BE2C (cell line): ENCODE measurements at regions not wholly inside any gene's neighbourhood (a gene's known extent, or its start where the extent isn't known, plus 50 kb on each side); places are given as distances from the start of the nearest gene placed in this dataset.

ENCODE experiments used
- DNase-seq: peaks from one replicate; pipeline ENCODE4 v3.0.0-alpha.2; 2020
- H3K27me3 ChIP-seq: fragments of 250-450 bp; sonication (Bioruptor Pico); 2 replicates; pipeline ENCODE4 v1.5.1; 2020; ENCODE audit warnings: mild to moderate bottlenecking
- H3K36me3 ChIP-seq: fragments of 250-450 bp; sonication (Bioruptor Pico); 2 replicates; pipeline ENCODE4 v1.5.1; 2020; ENCODE audit warnings: mild to moderate bottlenecking
- H3K4me1 ChIP-seq: fragments of 250-450 bp; sonication (Bioruptor Pico); 2 replicates; pipeline ENCODE4 v1.5.1; 2020
- H3K4me3 ChIP-seq: 2 replicates; pipeline ENCODE4 v1.5.1; 2011; ENCODE audit warnings: low read depth, low read length
- H3K9me3 ChIP-seq: fragments of 250-450 bp; sonication (Bioruptor Pico); 2 replicates; pipeline ENCODE4 v1.5.1; 2020
- CTCF ChIP-seq: IDR thresholded peaks from 2 replicates; pipeline ENCODE4 v1.5.1; 2012; ENCODE audit warnings: mild to moderate bottlenecking, low read depth, low read length

- Histone ChIP-seq H3K4me3 (no peak overlapping the region), H3K9me3 (no peaks in the 10 kb centered on the region), H3K36me3 (no peaks in the 10 kb centered on the region), H3K4me1 (peaks cover 9% of the 10 kb centered on the region; the same call in 1 of the 2 replicates), H3K27me3 (no peaks in the 10 kb centered on the region)
- DNase-seq = no peak
- no peak for TF ChIP-seq CTCF
These were observed 316.8 kb upstream of the GBE1 start for GRCh38 chr3:82078246-82078645.

- Histone ChIP-seq H3K4me1 (no peaks in the 10 kb centered on the region), H3K9me3 (no peaks in the 10 kb centered on the region), H3K36me3 (no peaks in the 10 kb centered on the region), H3K4me3 (no peak overlapping the region), H3K27me3 (no peaks in the 10 kb centered on the region)
- no peak for TF ChIP-seq CTCF
- no peak for DNase-seq
These were observed 306.0 kb upstream of the GBE1 start for GRCh38 chr3:82067420-82067819.

- H3K4me3 ChIP-seq = no peak overlapping the region
- TF ChIP-seq CTCF = no peak
- no peaks in the 10 kb centered on the region for H3K36me3 ChIP-seq
- H3K4me1 ChIP-seq = peaks cover 5% of the 10 kb centered on the region; the same call in 1 of the 2 replicates
- peaks cover 4% of the 10 kb centered on the region; the same call in 1 of the 2 replicates for H3K9me3 ChIP-seq
- no peaks in the 10 kb centered on the region for H3K27me3 ChIP-seq
- no peak for DNase-seq
These were observed 297.4 kb upstream of the GBE1 start for GRCh38 chr3:82058809-82059208.

- Histone ChIP-seq H3K27me3 (no peaks in the 10 kb centered on the region), H3K36me3 (no peaks in the 10 kb centered on the region)
- DNase-seq = no peak
These were observed 294.3 kb upstream of the GBE1 start for GRCh38 chr3:82055792-82056191.

GRCh38 chr3:82054849-82055248 lies 293.4 kb upstream of the GBE1 start:
- H3K4me3 ChIP-seq = no peak overlapping the region
- H3K36me3 ChIP-seq = no peaks in the 10 kb centered on the region
- no peaks in the 10 kb centered on the region for H3K9me3 ChIP-seq
- TF ChIP-seq CTCF = no peak
- DNase-seq = no peak
- H3K27me3 ChIP-seq = no peaks in the 10 kb centered on the region
- H3K4me1 ChIP-seq = peaks cover 5% of the 10 kb centered on the region; the same call in 1 of the 2 replicates

More at GRCh38 chr3:82055792-82056191, 294.3 kb upstream of the GBE1 start:
- peaks cover 2% of the 10 kb centered on the region; the same call in 1 of the 2 replicates for H3K9me3 ChIP-seq
- TF ChIP-seq CTCF = no peak
- no peak overlapping the region for H3K4me3 ChIP-seq
- peaks cover 5% of the 10 kb centered on the region; the same call in 1 of the 2 replicates for H3K4me1 ChIP-seq

GRCh38 chr3:82053236-82053635 lies 291.8 kb upstream of the GBE1 start:
- DNase-seq = no peak
- H3K36me3 ChIP-seq = no peaks in the 10 kb centered on the region

More at GRCh38 chr3:82053236-82053635, 291.8 kb upstream of the GBE1 start:
- no peaks in the 10 kb centered on the region for H3K27me3 ChIP-seq
- no peaks in the 10 kb centered on the region for H3K4me1 ChIP-seq
- no peak overlapping the region for H3K4me3 ChIP-seq
- no peaks in the 10 kb centered on the region for H3K9me3 ChIP-seq
- no peak for TF ChIP-seq CTCF
